ENCODE measurements at regions not wholly inside any gene's neighbourhood (a gene's known extent, or its start where the extent isn't known, plus 50 kb on each side); places are given as distances from the start of the nearest gene placed in this dataset.
"Not testable (repeated sequence)": the region's sequence is repeated elsewhere in the genome, so short reads cannot be mapped to it uniquely, and the experiment has no call there.

GRCh38 chr5:142522983-142523382 is 162.9 kb downstream of the FGF1 start:
- H3K4me3 ChIP-seq (ENCODE audit: low read depth in 1 of 2, low read length in 2 of 2) = no peak overlapping the region
- H3K9me3 ChIP-seq (ENCODE audit: control insufficient read depth in 1 of 2, low read length in 2 of 2) = no peaks in the 10 kb centered on the region
- H3K27ac ChIP-seq (ENCODE audit: low read depth, low read length) = no peak overlapping the region
- H3K9ac ChIP-seq (ENCODE audit: low read depth in 1 of 2, low read length in 2 of 2) = no peak overlapping the region
- no peaks in the 10 kb centered on the region for H3K27me3 ChIP-seq (ENCODE audit: control insufficient read depth in 1 of 2, insufficient read depth in 2 of 2, low read length in 2 of 2)
- no peaks in the 10 kb centered on the region for H3K36me3 ChIP-seq (ENCODE audit: control insufficient read depth in 1 of 2, insufficient read depth in 2 of 2, low read length in 2 of 2)
- peaks cover 0 to 8% of the 10 kb centered on the region in 2 donors for H3K4me1 ChIP-seq (ENCODE audit: control insufficient read depth in 1 of 2, insufficient read depth in 2 of 2, low read length in 2 of 2)

- Histone ChIP-seq H3K36me3 (ENCODE audit: control insufficient read depth in 1 of 2, insufficient read depth in 2 of 2, low read length in 2 of 2) (no peaks in the 10 kb centered on the region), H3K9me3 (ENCODE audit: control insufficient read depth in 1 of 2, low read length in 2 of 2) (no peaks in the 10 kb centered on the region), H3K9ac (ENCODE audit: low read depth in 1 of 2, low read length in 2 of 2) (no peak overlapping the region), H3K4me1 (ENCODE audit: control insufficient read depth in 1 of 2, insufficient read depth in 2 of 2, low read length in 2 of 2) (peaks cover 0 to 8% of the 10 kb centered on the region in 2 donors), H3K27ac (ENCODE audit: low read depth, low read length) (no peak overlapping the region), H3K27me3 (ENCODE audit: control insufficient read depth in 1 of 2, insufficient read depth in 2 of 2, low read length in 2 of 2) (no peaks in the 10 kb centered on the region), H3K4me3 (ENCODE audit: low read depth in 1 of 2, low read length in 2 of 2) (no peak overlapping the region)
Observed at GRCh38 chr5:142521706-142522105, 164.2 kb downstream of the FGF1 start.

- Histone ChIP-seq H3K27me3 (ENCODE audit: control insufficient read depth in 1 of 2, insufficient read depth in 2 of 2, low read length in 2 of 2) (no peaks in the 10 kb centered on the region), H3K9me3 (ENCODE audit: control insufficient read depth in 1 of 2, low read length in 2 of 2) (no peaks in the 10 kb centered on the region), H3K9ac (ENCODE audit: low read depth in 1 of 2, low read length in 2 of 2) (no peak overlapping the region), H3K36me3 (ENCODE audit: control insufficient read depth in 1 of 2, insufficient read depth in 2 of 2, low read length in 2 of 2) (no peaks in the 10 kb centered on the region), H3K4me1 (ENCODE audit: control insufficient read depth in 1 of 2, insufficient read depth in 2 of 2, low read length in 2 of 2) (peaks cover 0 to 8% of the 10 kb centered on the region in 2 donors), H3K4me3 (ENCODE audit: low read depth in 1 of 2, low read length in 2 of 2) (no peak overlapping the region), H3K27ac (ENCODE audit: low read depth, low read length) (no peak overlapping the region)
Observed at GRCh38 chr5:142520885-142521284, 165.0 kb downstream of the FGF1 start.

GRCh38 chr5:142519913-142520312 is 166.0 kb downstream of the FGF1 start:
- not testable (repeated sequence) for H3K9ac ChIP-seq (ENCODE audit: low read depth in 1 of 2, low read length in 2 of 2); H3K4me1 ChIP-seq (ENCODE audit: control insufficient read depth in 1 of 2, insufficient read depth in 2 of 2, low read length in 2 of 2); H3K27me3 ChIP-seq (ENCODE audit: control insufficient read depth in 1 of 2, insufficient read depth in 2 of 2, low read length in 2 of 2); H3K9me3 ChIP-seq (ENCODE audit: control insufficient read depth in 1 of 2, low read length in 2 of 2); H3K36me3 ChIP-seq (ENCODE audit: control insufficient read depth in 1 of 2, insufficient read depth in 2 of 2, low read length in 2 of 2); H3K27ac ChIP-seq (ENCODE audit: low read depth, low read length); H3K4me3 ChIP-seq (ENCODE audit: low read depth in 1 of 2, low read length in 2 of 2)

- Histone ChIP-seq H3K9ac (ENCODE audit: low read depth in 1 of 2, low read length in 2 of 2) (no peak overlapping the region), H3K27ac (ENCODE audit: low read depth, low read length) (no peak overlapping the region), H3K4me3 (ENCODE audit: low read depth in 1 of 2, low read length in 2 of 2) (no peak overlapping the region), H3K27me3 (ENCODE audit: control insufficient read depth in 1 of 2, insufficient read depth in 2 of 2, low read length in 2 of 2) (no peaks in the 10 kb centered on the region), H3K4me1 (ENCODE audit: control insufficient read depth in 1 of 2, insufficient read depth in 2 of 2, low read length in 2 of 2) (peaks cover 0 to 8% of the 10 kb centered on the region in 2 donors), H3K36me3 (ENCODE audit: control insufficient read depth in 1 of 2, insufficient read depth in 2 of 2, low read length in 2 of 2) (no peaks in the 10 kb centered on the region), H3K9me3 (ENCODE audit: control insufficient read depth in 1 of 2, low read length in 2 of 2) (no peaks in the 10 kb centered on the region)
Observed at GRCh38 chr5:142517840-142518239, 168.1 kb downstream of the FGF1 start.

GRCh38 chr5:142516732-142517131 is 169.2 kb downstream of the FGF1 start:
- no peak overlapping the region for H3K4me3 ChIP-seq (ENCODE audit: low read depth in 1 of 2, low read length in 2 of 2)
- no peak overlapping the region for H3K9ac ChIP-seq (ENCODE audit: low read depth in 1 of 2, low read length in 2 of 2)
- H3K9me3 ChIP-seq (ENCODE audit: control insufficient read depth in 1 of 2, low read length in 2 of 2) = no peaks in the 10 kb centered on the region
- no peak overlapping the region for H3K27ac ChIP-seq (ENCODE audit: low read depth, low read length)
- peaks cover 0 to 5% of the 10 kb centered on the region in 2 donors for H3K4me1 ChIP-seq (ENCODE audit: control insufficient read depth in 1 of 2, insufficient read depth in 2 of 2, low read length in 2 of 2)
- H3K36me3 ChIP-seq (ENCODE audit: control insufficient read depth in 1 of 2, insufficient read depth in 2 of 2, low read length in 2 of 2) = no peaks in the 10 kb centered on the region
- no peaks in the 10 kb centered on the region for H3K27me3 ChIP-seq (ENCODE audit: control insufficient read depth in 1 of 2, insufficient read depth in 2 of 2, low read length in 2 of 2)

- no peak overlapping the region for H3K27ac ChIP-seq (ENCODE audit: low read depth, low read length)
- H3K9ac ChIP-seq (ENCODE audit: low read depth in 1 of 2, low read length in 2 of 2) = no peak overlapping the region
- H3K36me3 ChIP-seq (ENCODE audit: control insufficient read depth in 1 of 2, insufficient read depth in 2 of 2, low read length in 2 of 2) = no peaks in the 10 kb centered on the region
- no peak overlapping the region for H3K4me3 ChIP-seq (ENCODE audit: low read depth in 1 of 2, low read length in 2 of 2)
- no peaks in the 10 kb centered on the region for H3K27me3 ChIP-seq (ENCODE audit: control insufficient read depth in 1 of 2, insufficient read depth in 2 of 2, low read length in 2 of 2)
- H3K9me3 ChIP-seq (ENCODE audit: control insufficient read depth in 1 of 2, low read length in 2 of 2) = no peaks in the 10 kb centered on the region
- H3K4me1 ChIP-seq (ENCODE audit: control insufficient read depth in 1 of 2, insufficient read depth in 2 of 2, low read length in 2 of 2) = no peaks in the 10 kb centered on the region
Observed at GRCh38 chr5:142515036-142515435, 170.9 kb downstream of the FGF1 start.

- no peaks in the 10 kb centered on the region for H3K9me3 ChIP-seq (ENCODE audit: control insufficient read depth in 1 of 2, low read length in 2 of 2)
- no peak overlapping the region for H3K4me3 ChIP-seq (ENCODE audit: low read depth in 1 of 2, low read length in 2 of 2)
- H3K9ac ChIP-seq (ENCODE audit: low read depth in 1 of 2, low read length in 2 of 2) = no peak overlapping the region
- H3K36me3 ChIP-seq (ENCODE audit: control insufficient read depth in 1 of 2, insufficient read depth in 2 of 2, low read length in 2 of 2) = no peaks in the 10 kb centered on the region
- no peaks in the 10 kb centered on the region for H3K27me3 ChIP-seq (ENCODE audit: control insufficient read depth in 1 of 2, insufficient read depth in 2 of 2, low read length in 2 of 2)
- H3K27ac ChIP-seq (ENCODE audit: low read depth, low read length) = no peak overlapping the region
- H3K4me1 ChIP-seq (ENCODE audit: control insufficient read depth in 1 of 2, insufficient read depth in 2 of 2, low read length in 2 of 2) = no peaks in the 10 kb centered on the region
Observed at GRCh38 chr5:142514196-142514595, 171.7 kb downstream of the FGF1 start.

- Histone ChIP-seq H3K9me3 (ENCODE audit: control insufficient read depth in 1 of 2, low read length in 2 of 2) (no peaks in the 10 kb centered on the region), H3K4me1 (ENCODE audit: control insufficient read depth in 1 of 2, insufficient read depth in 2 of 2, low read length in 2 of 2) (no peaks in the 10 kb centered on the region), H3K27me3 (ENCODE audit: control insufficient read depth in 1 of 2, insufficient read depth in 2 of 2, low read length in 2 of 2) (no peaks in the 10 kb centered on the region), H3K4me3 (ENCODE audit: low read depth in 1 of 2, low read length in 2 of 2) (no peak overlapping the region), H3K36me3 (ENCODE audit: control insufficient read depth in 1 of 2, insufficient read depth in 2 of 2, low read length in 2 of 2) (no peaks in the 10 kb centered on the region), H3K27ac (ENCODE audit: low read depth, low read length) (peak overlapping the region; percentile 27), H3K9ac (ENCODE audit: low read depth in 1 of 2, low read length in 2 of 2) (no peak overlapping the region)
Observed at GRCh38 chr5:142512043-142513042, 173.5 kb downstream of the FGF1 start.

GRCh38 chr5:142511358-142511757 is 174.5 kb downstream of the FGF1 start:
- Histone ChIP-seq H3K9ac (ENCODE audit: low read depth in 1 of 2, low read length in 2 of 2) (no peak overlapping the region), H3K27ac (ENCODE audit: low read depth, low read length) (no peak overlapping the region), H3K9me3 (ENCODE audit: control insufficient read depth in 1 of 2, low read length in 2 of 2) (no peaks in the 10 kb centered on the region), H3K4me3 (ENCODE audit: low read depth in 1 of 2, low read length in 2 of 2) (no peak overlapping the region), H3K36me3 (ENCODE audit: control insufficient read depth in 1 of 2, insufficient read depth in 2 of 2, low read length in 2 of 2) (no peaks in the 10 kb centered on the region), H3K27me3 (ENCODE audit: control insufficient read depth in 1 of 2, insufficient read depth in 2 of 2, low read length in 2 of 2) (no peaks in the 10 kb centered on the region), H3K4me1 (ENCODE audit: control insufficient read depth in 1 of 2, insufficient read depth in 2 of 2, low read length in 2 of 2) (no peaks in the 10 kb centered on the region)

All from duodenal mucosa (tissue), 2 donors.